ENCODE measurements at regions not wholly inside any gene's neighbourhood (a gene's known extent, or its start where the extent isn't known, plus 50 kb on each side); places are given as distances from the start of the nearest gene placed in this dataset.
A peak's percentile ranks its signal among the peaks of the same experiment; 100 is the strongest.

DNA sequence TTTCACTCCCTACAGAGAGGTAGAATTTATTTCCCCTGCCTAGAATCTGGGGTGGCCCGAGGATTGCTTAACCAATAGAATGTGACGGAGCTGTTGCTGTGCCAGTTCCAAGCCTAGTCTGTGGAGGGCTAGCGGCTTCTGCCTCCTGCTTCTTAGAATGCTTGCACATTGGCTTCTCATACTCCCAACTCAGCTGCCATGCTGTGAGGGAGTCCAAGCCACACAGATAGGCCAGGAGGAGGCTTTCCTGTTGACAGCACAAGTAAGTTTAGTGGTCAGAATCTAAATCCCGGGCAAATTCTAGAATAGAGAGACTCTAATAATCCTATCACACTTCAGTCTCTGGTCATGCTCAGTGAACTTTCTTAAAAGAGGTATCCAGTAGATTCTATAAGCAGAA, 57.5 kb upstream of the SNRPB2 start (continued):
- TF ChIP-seq, protein P1, sequence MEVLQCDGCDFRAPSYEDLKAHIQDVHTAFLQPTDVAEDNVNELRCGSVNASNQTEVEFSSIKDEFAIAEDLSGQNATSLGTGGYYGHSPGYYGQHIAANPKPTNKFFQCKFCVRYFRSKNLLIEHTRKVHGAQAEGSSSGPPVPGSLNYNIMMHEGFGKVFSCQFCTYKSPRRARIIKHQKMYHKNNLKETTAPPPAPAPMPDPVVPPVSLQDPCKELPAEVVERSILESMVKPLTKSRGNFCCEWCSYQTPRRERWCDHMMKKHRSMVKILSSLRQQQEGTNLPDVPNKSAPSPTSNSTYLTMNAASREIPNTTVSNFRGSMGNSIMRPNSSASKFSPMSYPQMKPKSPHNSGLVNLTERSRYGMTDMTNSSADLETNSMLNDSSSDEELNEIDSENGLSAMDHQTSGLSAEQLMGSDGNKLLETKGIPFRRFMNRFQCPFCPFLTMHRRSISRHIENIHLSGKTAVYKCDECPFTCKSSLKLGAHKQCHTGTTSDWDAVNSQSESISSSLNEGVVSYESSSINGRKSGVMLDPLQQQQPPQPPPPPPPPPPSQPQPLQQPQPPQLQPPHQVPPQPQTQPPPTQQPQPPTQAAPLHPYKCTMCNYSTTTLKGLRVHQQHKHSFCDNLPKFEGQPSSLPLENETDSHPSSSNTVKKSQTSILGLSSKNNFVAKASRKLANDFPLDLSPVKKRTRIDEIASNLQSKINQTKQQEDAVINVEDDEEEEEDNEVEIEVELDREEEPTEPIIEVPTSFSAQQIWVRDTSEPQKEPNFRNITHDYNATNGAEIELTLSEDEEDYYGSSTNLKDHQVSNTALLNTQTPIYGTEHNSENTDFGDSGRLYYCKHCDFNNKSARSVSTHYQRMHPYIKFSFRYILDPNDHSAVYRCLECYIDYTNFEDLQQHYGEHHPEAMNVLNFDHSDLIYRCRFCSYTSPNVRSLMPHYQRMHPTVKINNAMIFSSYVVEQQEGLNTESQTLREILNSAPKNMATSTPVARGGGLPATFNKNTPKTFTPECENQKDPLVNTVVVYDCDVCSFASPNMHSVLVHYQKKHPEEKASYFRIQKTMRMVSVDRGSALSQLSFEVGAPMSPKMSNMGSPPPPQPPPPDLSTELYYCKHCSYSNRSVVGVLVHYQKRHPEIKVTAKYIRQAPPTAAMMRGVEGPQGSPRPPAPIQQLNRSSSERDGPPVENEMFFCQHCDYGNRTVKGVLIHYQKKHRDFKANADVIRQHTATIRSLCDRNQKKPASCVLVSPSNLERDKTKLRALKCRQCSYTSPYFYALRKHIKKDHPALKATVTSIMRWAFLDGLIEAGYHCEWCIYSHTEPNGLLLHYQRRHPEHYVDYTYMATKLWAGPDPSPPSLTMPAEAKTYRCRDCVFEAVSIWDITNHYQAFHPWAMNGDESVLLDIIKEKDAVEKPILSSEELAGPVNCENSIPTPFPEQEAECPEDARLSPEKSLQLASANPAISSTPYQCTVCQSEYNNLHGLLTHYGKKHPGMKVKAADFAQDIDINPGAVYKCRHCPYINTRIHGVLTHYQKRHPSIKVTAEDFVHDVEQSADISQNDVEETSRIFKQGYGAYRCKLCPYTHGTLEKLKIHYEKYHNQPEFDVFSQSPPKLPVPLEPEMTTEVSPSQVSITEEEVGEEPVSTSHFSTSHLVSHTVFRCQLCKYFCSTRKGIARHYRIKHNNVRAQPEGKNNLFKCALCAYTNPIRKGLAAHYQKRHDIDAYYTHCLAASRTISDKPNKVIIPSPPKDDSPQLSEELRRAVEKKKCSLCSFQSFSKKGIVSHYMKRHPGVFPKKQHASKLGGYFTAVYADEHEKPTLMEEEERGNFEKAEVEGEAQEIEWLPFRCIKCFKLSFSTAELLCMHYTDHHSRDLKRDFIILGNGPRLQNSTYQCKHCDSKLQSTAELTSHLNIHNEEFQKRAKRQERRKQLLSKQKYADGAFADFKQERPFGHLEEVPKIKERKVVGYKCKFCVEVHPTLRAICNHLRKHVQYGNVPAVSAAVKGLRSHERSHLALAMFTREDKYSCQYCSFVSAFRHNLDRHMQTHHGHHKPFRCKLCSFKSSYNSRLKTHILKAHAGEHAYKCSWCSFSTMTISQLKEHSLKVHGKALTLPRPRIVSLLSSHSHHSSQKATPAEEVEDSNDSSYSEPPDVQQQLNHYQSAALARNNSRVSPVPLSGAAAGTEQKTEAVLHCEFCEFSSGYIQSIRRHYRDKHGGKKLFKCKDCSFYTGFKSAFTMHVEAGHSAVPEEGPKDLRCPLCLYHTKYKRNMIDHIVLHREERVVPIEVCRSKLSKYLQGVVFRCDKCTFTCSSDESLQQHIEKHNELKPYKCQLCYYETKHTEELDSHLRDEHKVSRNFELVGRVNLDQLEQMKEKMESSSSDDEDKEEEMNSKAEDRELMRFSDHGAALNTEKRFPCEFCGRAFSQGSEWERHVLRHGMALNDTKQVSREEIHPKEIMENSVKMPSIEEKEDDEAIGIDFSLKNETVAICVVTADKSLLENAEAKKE (CRISPR knock-in tag; IDR thresholded peaks at IDR 0.05): no peak
- no peak for TF ChIP-seq EZH2 (IDR thresholded peaks at IDR 0.05; ENCODE audit: low read depth, unreplicated experiment)
- TF ChIP-seq EZH2phosphoT487 (IDR thresholded peaks at IDR 0.05; ENCODE audit: unreplicated experiment): no peak

- ATAC-seq (no peak), DNase-seq (ENCODE audit: low spot score) (no peak)
- Mint-ChIP-seq H3K27me3 (ENCODE audit: insufficient read depth, low read depth, poor library complexity) (peaks cover 3% of the 10 kb centered on the region), H3K4me3 (no peak overlapping the region), H3K9me3 (peaks cover 5% of the 10 kb centered on the region; the same call in 2 of the 3 replicates), H3K4me1 (no peaks in the 10 kb centered on the region), H3K27ac (no peak overlapping the region), H3K36me3 (ENCODE audit: low read depth) (no peaks in the 10 kb centered on the region)
- Histone ChIP-seq H3K79me2 (replicated peaks; ENCODE audit: insufficient read depth) (no peaks in the 10 kb centered on the region), H3K27ac (ENCODE audit: low read depth) (no peak overlapping the region), H3K4me3 (no peak overlapping the region), H3K36me3 (ENCODE audit: insufficient read depth) (no peaks in the 10 kb centered on the region), H3K27me3 (ENCODE audit: insufficient read depth) (no peaks in the 10 kb centered on the region), H4K20me1 (replicated peaks; ENCODE audit: insufficient read depth) (no peaks in the 10 kb centered on the region), H3K4me2 (no peak overlapping the region), H3F3A (replicated peaks; ENCODE audit: low read depth) (no peaks in the 10 kb centered on the region), H3K4me1 (ENCODE audit: insufficient read depth) (no peaks in the 10 kb centered on the region), H2AFZ (peak overlapping the region; percentile 11; the same call in 1 of the 2 replicates), H3K9me2 (ENCODE audit: insufficient read depth) (peaks cover 3% of the 10 kb centered on the region; the same call in 1 of the 2 replicates)
- TF ChIP-seq POLR2AphosphoS5 (IDR thresholded peaks at IDR 0.05; ENCODE audit: low read depth): no peak
- no peak for TF ChIP-seq ETS1 (IDR thresholded peaks at IDR 0.05)
- TF ChIP-seq ZNF114 (CRISPR knock-in tag; IDR thresholded peaks at IDR 0.05): no peak
- no peak for TF ChIP-seq NANOG (IDR thresholded peaks at IDR 0.05; ENCODE audit: borderline replicate concordance)
- no peak for TF ChIP-seq EZH2 (IDR thresholded peaks at IDR 0.05; ENCODE audit: low read depth, unreplicated experiment)
- TF ChIP-seq STAT1 (IDR thresholded peaks at IDR 0.05; ENCODE audit: unreplicated experiment): no peak
- TF ChIP-seq, protein P1 (CRISPR knock-in tag; IDR thresholded peaks at IDR 0.05): no peak
- no peak for TF ChIP-seq CREB1 (CRISPR knock-in tag; IDR thresholded peaks at IDR 0.05; ENCODE audit: low read depth)
- no peak for TF ChIP-seq JUNB (IDR thresholded peaks at IDR 0.05; ENCODE audit: unreplicated experiment)
Observed at GRCh38 chr20:16671753-16672152, 58.1 kb upstream of the SNRPB2 start.

Data from GM23338 (cell line).